Stimulated activated CD4-positive, alpha-beta T cell treated with anti-CD3 and anti-CD28 coated beads, Interleukin-1b, Interleukin-23, amount 100 ng/mL, for 24 hours (primary cell): ENCODE measurements at regions not wholly inside any gene's neighbourhood (a gene's known extent, or its start where the extent isn't known, plus 50 kb on each side); places are given as distances from the start of the nearest gene placed in this dataset.

Source experiments
- DNase-seq, 4 experiments: peaks; one replicate each; pipeline ENCODE4 v3.0.0-alpha.2; 2020; ENCODE audit warnings: low read depth in 4 of 4, low spot score in 1 of 4

DNA sequence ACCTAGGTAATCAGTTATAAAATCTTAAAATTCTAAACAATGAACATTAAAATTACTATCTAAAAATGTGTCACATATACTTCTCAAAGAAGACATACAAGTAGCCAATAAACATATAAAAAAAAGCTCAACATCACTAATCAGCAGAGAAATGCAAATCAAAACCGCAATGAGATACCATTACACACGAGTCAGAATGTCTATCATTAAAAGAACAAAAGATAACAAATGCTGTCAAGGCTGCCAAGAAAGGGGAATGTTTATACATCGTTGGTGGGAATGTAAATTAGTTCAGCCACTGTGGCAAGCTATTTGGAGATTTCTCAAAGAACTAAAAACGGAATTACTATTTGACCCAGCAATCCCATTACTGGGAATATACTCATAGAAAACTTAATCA, 310.3 kb upstream of the EDNRB start:
- no peak for DNase-seq

DNA sequence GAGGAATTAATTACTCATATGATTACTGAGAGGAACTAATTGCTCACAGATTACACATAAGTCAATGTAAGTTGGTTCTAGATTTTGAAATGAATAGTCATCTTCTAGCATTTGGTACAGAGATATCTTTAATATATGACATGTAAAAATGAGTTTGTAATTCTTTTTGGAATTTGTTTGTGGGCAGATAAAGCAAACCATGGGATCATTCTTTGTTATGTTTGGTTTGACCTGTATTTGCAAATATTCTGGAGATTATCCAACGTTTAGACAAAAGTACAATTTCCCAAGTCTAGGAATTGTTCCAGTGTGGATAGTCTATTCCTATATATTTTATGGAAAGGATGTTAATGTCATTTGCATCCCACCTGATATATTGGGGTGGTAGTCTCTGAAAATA, 309.6 kb upstream of the EDNRB start:
- no peak for DNase-seq

DNA sequence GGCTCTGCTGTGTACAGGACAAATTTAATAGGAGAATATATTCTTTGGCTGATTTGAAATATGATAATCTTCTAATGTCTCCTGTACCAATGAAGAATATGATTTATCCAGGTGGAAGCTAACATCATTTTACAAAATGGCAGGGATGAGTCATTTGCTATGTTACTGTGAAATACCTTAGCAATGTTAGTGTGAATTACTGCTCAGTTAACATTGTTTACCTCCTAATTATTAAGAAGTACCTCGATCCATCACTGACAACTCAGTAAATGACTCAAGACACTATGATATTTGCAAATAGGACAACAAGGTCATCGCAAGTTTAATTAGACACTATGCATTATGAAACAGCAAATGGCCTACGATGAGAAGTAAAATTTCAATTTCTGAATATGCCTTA, 309.1 kb upstream of the EDNRB start:
- DNase-seq, result no peak

DNA sequence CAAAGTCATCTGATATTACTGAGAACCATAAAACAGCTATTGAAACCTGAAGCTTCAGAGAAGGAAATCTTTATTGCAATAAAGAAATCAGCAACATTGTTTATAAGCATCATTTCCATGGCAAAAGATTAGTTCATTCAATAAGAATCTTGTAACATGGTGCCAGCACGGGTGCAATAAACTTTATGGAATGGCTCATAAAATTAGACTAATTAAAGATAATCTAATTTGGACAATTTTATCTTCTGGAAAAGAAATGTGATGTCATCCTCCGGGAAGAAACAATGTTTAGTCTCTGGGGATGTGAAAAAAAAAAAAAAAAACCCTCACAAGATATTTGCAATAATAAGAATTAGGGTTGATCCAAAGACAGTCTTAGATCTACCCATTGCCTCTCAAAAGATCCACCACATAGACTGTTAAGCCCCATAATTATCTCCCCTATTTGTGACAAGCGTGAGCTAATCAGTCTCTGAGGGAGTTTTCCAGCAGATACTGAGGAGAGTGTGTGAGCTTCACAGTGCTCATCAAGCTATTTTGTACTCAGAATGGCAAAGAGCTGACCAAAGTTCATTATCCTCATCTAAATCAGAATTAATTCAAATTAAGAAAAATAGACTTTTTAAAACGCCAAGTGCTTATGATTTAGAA, 297.0 kb upstream of the EDNRB start:
- DNase-seq, result no peak

DNA sequence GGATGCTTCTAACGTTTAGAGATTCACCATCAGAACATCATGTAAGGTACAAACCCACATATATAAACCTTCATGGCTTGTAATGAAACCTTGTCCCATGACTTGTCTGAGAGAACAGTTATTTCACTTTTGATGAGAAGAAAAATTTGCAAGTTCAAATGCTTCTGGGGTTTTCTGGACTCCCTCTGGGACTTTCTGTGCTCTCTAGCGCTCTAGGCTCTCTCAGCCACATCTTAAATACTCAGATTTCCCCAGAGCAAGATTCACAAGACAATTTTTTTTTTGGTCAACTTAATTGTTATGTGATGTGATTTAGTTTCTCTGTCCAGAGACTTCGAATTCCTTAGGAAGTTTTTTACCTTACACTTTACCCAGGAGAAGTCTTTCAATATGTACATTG, 282.8 kb upstream of the EDNRB start:
- no peak for DNase-seq

DNA sequence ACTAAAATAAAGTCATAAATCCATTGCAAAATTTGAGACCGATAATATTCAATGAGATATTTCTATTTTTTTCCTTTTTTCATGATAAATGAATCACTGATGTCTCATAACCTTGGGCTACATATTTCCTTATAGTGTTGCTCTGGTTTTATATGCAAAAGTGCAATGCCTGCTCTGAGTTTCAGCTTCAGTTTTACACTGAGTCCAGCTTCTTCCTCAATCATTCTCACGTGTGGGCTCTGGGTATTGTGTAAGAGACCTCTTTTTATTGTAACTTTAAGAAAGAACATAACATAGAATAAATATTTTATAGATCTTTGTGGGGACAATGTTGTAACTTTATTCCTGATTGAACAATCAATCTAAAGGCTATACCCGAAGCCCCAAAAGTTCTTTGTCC, 280.2 kb upstream of the EDNRB start:
- DNase-seq, result no peak

DNA sequence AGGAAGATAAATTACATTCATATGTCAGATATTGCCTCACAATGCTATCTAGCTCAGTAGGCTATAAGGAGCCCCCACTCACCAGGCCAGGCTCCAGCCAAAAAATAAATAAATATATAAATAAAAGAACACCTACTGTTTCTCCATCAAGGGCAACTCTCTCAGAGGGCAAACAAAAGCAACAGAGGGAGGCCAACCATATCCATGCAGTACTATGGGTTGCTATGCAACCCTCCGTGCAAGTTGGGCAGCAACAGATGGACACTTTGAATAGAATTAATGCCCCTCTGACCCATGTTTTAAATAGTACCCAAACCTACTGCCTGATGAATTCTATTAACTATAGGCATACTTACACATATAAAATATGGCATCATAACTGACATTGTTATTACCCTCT, 279.8 kb upstream of the EDNRB start:
- no peak for DNase-seq

DNA sequence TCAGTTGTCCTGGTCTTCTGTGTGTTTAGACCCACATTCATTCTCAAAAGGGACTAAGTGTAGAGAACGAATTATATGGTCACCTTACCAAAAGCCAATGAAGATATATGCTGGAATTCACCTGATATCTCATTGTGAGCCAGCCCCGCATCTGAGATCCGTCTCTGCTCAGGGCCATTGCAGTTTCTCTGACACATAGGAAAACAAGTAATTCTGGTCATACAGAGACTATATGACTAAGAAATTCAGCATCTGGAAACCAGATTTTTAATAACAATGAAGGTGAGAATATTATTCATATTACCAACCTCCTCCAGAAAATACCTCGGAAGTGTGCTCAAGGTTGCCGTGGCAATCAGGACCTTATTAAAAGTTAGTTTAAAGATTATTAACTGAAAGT, 278.6 kb upstream of the EDNRB start:
- no peak for DNase-seq

DNA sequence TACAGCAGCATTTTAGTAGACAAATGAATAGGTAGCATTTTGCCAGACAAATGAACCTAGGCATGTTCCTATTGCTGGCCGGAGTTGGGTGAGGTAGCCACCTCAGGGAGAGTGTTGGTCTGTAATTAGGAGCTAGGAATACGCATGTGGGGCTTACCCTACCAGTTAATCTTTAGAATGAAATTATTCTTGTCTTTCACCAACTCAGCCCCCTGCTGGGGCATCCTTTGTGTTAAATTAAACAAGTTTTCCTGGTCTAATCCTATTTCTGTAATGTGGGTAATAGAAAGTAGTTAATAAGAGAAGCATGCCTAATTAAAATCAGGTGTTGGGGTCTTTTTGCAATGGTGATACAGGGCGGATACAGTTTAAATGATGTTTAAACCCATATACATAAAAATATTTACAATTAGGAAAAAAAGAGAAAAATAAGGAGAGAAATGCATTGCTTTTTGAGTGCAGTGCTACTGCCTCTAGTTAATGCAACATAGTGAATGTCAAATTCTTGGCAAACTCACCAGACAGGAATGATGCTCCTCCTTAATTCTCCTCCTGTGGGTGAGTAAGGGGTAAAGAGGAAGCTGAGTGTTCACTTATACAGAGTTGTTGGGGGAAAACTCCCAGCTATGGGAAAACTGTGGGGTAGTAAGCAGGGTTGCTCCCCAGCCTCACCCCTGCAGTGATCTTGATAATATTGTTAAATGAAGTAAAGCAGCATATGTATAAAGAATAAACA, 276.4 kb upstream of the EDNRB start:
- DNase-seq, result no peak

DNA sequence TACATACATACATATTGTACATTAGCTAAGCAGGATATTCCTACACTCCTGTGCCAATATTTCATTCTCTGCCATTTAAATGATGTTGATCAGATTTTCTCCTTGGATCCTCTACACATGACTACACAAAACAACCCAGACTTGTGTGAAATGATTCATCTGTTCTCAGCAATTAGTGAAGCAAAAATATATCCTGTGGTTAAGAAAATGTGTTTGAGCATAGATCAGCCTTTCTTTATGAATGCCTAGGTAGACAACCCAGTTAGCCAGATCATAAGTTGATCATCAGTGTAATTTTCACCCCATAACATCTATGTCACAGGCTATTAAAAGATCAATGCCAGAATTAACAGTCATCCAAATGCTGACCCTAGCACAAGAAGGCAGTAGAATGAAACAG, 275.2 kb upstream of the EDNRB start:
- DNase-seq, result no peak

DNA sequence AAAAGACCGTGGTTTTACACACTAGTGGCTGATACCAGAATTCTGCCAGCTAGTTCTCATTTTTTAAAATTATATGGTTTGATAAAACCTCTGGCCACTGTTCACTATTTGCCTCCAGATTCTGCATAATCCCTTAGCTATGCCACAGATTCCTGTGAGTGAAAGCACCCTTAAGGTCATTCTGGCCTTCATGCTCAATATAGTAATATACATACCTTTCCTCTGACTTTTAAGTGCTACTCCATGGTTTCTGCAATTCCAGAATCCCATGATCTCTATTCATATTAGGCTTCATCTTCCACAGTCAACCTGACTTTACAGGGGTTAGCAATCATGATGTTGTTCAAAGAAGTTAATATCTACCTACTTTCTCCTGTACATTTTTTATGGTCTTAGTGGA, 274.1 kb upstream of the EDNRB start:
- DNase-seq, result no peak

DNA sequence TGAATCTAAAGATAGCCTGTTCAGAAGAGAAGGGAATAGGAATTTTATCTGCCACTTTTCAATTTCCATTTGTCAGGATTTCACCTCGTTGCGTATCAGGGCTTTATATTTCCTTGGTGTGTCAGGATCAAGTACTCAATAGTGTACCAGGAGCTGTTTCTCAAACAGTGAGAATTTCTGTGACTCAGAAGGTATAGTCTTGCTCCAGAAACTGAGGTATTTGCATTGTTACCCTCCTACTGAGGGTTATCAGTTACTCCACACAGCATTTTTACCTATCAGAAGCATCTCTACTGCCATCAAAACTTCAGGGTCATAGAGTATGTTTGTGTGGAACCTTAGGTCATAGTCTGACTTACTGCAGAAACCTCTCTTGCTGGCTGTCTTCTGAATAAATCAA, 271.7 kb upstream of the EDNRB start:
- no peak for DNase-seq

DNA sequence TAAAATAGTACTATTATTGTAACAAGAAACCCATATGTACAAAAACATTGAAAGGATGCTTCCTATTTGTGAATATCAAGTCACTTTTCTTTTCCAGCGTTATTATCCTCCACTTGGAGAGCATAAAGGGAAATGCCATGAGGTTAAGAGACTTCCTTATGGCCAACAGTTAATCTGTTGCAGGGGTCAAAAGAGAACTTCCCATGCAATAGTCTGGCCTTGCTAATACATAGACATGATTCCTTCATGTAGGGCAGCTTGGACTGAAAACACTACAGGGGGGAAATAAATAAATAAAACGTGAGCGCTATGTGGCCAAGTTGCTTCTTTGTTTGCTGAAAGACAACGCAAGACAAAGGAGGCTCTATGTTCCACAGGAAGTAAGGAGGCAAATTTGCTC, 269.1 kb upstream of the EDNRB start:
- no peak for DNase-seq

DNA sequence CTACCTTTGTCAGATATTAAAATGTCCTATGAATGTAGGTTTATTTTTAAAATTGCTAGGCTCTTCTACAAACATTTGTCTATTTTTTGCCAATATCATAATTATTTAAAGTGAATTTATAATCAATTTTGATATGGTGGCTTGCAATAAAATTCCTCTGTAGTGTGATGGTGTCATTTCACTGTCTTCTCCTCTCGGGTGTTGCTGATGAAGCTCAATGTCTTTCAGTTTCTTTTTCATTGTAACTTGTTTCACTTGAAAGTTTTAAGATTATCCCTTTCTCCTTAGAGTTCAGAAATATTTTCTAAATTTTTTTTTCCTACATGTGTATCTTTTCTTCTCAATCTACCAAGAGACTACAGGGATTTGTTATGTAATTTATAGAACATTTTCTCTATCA, 267.1 kb upstream of the EDNRB start:
- no peak for DNase-seq

DNA sequence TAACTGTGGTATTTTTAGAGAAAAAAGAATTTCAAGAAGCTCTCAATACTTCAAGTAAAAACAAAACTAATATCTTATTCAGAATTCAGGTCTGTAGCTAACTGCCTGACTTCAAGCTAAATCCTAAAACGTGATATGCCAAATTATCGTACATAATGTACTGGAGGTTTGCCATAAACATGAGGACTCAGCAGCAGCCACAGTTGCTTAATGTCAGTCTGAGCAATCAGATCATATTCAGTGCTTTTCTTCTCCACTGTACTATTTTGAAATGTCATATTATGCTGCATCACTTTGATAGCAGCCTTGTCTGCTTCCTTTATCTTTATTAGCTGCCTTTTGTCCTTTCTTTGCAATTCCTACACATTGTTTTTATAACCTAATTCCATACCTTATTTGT, 265.1 kb upstream of the EDNRB start:
- no peak for DNase-seq

DNA sequence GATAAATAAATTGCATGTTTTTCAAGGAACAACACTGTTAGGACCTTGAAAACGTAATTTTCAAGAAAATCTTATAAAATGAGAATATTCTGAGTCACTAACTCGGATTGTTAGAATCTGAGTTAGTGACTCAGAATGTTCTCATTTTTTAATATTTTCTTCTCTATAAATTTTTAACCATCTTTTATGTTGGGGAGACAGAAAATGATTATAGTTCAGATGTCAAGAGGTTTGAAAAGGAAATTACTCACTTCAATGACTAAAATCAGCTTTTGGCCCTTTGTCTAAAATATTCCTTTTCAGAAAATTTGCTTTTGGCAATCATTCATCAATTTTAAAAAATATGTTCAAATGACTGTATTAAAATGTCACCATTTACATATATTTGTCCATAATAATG, 264.2 kb upstream of the EDNRB start:
- no peak for DNase-seq

DNA sequence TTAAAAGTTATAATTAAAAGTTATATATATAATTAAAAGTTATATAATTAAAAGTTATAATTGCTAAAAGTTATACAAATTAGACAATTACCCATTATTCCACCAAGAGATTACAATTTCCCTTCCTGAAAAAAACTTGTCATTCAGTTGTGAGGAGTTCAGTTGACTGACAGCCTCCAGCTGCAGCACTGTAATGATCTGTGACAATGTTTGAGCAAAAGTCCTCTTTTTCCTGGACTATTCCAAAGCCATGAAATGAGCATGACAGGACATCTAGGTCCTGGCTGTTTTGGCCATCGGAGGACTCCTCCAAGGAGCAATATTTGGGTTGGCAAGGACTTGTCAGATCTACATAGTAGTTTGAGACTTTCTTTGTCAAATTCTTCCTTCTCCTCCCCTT, 258.7 kb upstream of the EDNRB start:
- DNase-seq, result no peak

DNA sequence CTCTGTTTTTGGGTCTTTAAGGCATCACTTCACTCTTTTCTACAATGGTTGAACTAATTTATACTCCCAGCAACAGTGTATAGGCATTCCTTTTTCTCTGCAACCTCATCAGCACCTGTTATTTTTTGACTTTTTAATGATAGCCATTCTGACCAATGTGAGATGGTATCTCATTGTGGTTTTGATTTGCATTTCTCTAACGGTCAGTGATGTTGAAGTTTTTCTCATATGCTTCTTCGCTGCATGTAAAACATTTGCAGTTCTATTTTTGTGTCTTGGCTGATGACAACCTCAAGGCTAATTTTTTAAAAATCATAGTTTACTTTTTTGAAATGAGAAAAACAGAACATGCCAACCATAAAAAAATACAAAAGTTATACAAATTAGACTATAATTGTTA, 258.2 kb upstream of the EDNRB start:
- no peak for DNase-seq

DNA sequence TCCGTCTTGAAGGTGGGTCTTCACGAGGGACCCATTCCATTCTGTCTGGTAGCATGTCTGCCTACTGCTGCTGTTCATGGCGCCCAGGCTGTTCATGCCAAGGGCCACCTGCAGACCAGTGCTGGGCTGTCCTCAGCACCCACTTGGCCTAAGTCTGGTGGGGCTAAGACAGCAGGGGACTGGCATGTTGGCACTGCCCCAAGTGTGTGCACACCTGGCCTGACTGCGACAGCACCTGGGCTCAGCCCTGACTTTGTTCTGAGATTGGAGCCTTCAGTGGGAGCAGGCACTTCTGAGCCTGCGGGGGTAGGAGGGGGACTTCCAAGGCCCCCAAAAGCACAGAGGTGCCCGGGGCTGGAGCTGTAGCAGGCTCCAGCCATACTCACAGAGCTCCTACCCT, 250.8 kb upstream of the EDNRB start:
- no peak for DNase-seq

DNA sequence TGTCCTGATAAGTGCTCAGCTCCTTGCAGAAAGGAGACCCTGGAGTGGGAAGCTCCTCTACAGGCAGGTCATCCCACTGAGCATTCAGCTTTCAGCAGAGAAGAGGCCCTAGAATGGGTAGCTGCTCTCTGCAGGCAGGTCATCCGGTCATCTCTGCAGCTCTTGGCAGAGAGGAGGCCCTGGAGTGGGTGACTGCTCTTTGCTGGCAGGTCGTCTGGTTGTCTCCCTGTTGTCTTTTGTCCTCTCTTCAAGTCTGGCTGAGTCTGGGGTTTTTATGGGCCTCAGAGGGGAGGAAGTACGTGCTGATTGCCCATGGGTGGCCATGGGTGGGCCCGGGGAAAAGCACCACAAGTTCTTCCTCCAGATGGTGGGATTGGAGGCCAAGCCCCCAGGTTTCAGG, 250.3 kb upstream of the EDNRB start:
- DNase-seq, result no peak

DNA sequence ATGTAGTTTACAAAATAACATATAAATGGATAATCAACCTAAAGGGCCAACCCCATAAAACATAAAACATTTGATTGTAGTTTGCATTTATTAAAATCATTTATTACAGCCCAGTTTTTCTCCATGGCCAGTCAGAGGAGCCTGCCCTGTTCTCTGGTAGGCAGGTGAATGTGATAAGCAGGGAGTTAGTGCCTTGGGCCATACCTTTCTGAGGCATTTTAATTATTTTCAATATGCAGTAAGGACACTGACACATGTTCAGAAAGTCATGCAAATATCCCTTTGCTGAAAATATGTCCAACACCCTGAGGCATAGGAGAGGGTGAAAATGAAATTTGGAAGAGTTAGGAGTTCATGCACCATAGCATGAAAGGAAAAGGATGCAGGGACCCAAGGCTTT, 242.6 kb upstream of the EDNRB start:
- no peak for DNase-seq

DNA sequence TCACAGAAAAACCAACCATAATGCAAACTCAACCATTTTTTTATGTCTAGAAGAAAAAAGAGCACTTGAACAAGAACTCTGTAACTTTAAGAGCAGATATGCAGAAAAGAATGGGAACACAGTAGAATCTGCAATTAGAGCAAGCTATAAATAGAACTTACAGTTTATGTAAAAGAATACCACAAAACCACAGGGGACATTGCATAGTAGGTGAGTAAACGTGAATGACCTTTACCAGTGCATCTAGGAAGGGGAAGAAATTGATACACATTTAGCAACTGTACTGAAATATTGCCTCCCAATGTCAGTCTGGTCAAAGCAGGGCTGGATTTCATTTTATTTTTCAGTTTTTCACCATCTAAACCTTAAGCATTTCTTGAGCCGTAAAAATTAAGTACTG, 242.2 kb upstream of the EDNRB start:
- DNase-seq, result no peak

DNA sequence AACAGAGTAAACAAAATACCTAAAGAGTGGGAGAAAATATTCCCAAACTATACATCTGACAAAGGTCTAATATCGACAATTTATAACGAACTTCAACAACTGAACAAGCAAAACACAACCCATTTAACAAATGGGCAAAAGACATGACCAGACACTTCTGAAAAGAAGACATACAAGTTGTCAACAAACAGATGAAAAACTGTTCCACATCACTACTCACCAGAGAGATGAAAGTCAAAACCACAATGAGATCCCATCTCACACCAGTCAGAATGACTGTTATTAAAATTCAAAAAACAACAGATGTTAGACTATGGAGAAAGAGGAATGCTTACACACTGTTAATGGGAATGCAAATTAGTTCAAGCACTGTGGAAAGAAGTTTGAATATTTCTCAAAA, 233.8 kb upstream of the EDNRB start:
- no peak for DNase-seq
